ENCODE measurements at regions not wholly inside any gene's neighbourhood (a gene's known extent, or its start where the extent isn't known, plus 50 kb on each side); places are given as distances from the start of the nearest gene placed in this dataset.

GRCh38 chr16:61246592-61246991 is 789.6 kb downstream of the CDH8 start:
- no peak for TF ChIP-seq POLR2AphosphoS2 (conservative IDR thresholded peaks at IDR 0.05; ENCODE audit: low read length)
- TF ChIP-seq JUN (IDR thresholded peaks at IDR 0.05), result no peak
- TF ChIP-seq CTCF (IDR thresholded peaks at IDR 0.05), result no peak
